Effector memory CD8-positive, alpha-beta T cell (primary cell): ENCODE measurements at regions not wholly inside any gene's neighbourhood (a gene's known extent, or its start where the extent isn't known, plus 50 kb on each side); places are given as distances from the start of the nearest gene placed in this dataset.

Experiments used
- ATAC-seq: fragments of 150-1000 bp; cut with Tn5 transposase; replicated peaks from 2 replicates; pipeline ENCODE4 v1.10.0; 2021; ENCODE audit warnings: mild to moderate bottlenecking, moderate library complexity
- DNase-seq, 3 experiments: peaks; one replicate each; pipeline ENCODE4 v3.0.0; 2021
- H3K27ac Mint-ChIP-seq, 2 donors: one replicate each; pipeline ENCODE4 v1.8.0; 2022; ENCODE audit warnings: mild to moderate bottlenecking in 2 of 2, mixed read lengths in 2 of 2, moderate library complexity in 2 of 2
- H3K27me3 Mint-ChIP-seq, 2 donors: one replicate each; pipeline ENCODE4 v1.8.0; 2022; ENCODE audit warnings: mixed read lengths in 2 of 2
- H3K36me3 Mint-ChIP-seq: one replicate; pipeline ENCODE4 v1.8.0; 2022; ENCODE audit warnings: mild to moderate bottlenecking, moderate library complexity, mixed read lengths; ENCODE audit not compliant: insufficient read depth
- H3K4me1 Mint-ChIP-seq, 2 donors: one replicate each; pipeline ENCODE4 v1.8.0; 2022; ENCODE audit warnings: low read depth in 2 of 2, mixed read lengths in 2 of 2
- H3K4me3 Mint-ChIP-seq, 2 donors: one replicate each; pipeline ENCODE4 v1.8.0; 2022; ENCODE audit warnings: mild to moderate bottlenecking in 2 of 2, mixed read lengths in 2 of 2, moderate library complexity in 2 of 2
- H3K9me3 Mint-ChIP-seq, 2 donors: one replicate each; pipeline ENCODE4 v1.8.0; 2022; ENCODE audit warnings: mixed read lengths in 2 of 2

GRCh38 chr6:2448826-2449571 lies 203.6 kb upstream of the GMDS start:
- ATAC-seq: peak; percentile 29
- DNase-seq: no peak
- Mint-ChIP-seq H3K36me3 (no peaks in the 10 kb centered on the region), H3K4me1 (peaks cover 4 to 5% of the 10 kb centered on the region in 2 donors), H3K9me3 (no peaks in the 10 kb centered on the region), H3K4me3 (peak overlapping the region; percentile 3 to 33), H3K27me3 (peaks cover 20 to 39% of the 10 kb centered on the region in 2 donors), H3K27ac (peak overlapping the region in 1 of 2 donors; percentile 82)

- H3K4me3 Mint-ChIP-seq: no peak overlapping the region
- H3K27me3 Mint-ChIP-seq: peaks cover 14 to 31% of the 10 kb centered on the region in 2 donors
- peaks cover 4 to 5% of the 10 kb centered on the region in 2 donors for H3K4me1 Mint-ChIP-seq
- H3K36me3 Mint-ChIP-seq: no peaks in the 10 kb centered on the region
- ATAC-seq: no peak
- no peaks in the 10 kb centered on the region for H3K9me3 Mint-ChIP-seq
- H3K27ac Mint-ChIP-seq: no peak overlapping the region
- no peak for DNase-seq
These were observed 202.5 kb upstream of the GMDS start for GRCh38 chr6:2447931-2448330.

GRCh38 chr6:2447318-2447920 lies 202.0 kb upstream of the GMDS start:
- Mint-ChIP-seq H3K27me3 (peaks cover 12 to 27% of the 10 kb centered on the region in 2 donors), H3K36me3 (no peaks in the 10 kb centered on the region), H3K4me1 (peaks cover 4 to 5% of the 10 kb centered on the region in 2 donors), H3K27ac (no peak overlapping the region), H3K9me3 (no peaks in the 10 kb centered on the region), H3K4me3 (no peak overlapping the region)
- no peak for ATAC-seq
- DNase-seq: no peak

GRCh38 chr6:2441601-2442475 lies 196.4 kb upstream of the GMDS start:
- H3K4me1 Mint-ChIP-seq: no peaks in the 10 kb centered on the region
- no peaks in the 10 kb centered on the region for H3K9me3 Mint-ChIP-seq
- H3K4me3 Mint-ChIP-seq: no peak overlapping the region
- no peak overlapping the region for H3K27ac Mint-ChIP-seq
- ATAC-seq (no peak), DNase-seq (no peak)
- H3K27me3 Mint-ChIP-seq: peaks cover 0 to 6% of the 10 kb centered on the region in 2 donors
- no peaks in the 10 kb centered on the region for H3K36me3 Mint-ChIP-seq

GRCh38 chr6:2440516-2440915 lies 195.1 kb upstream of the GMDS start:
- Mint-ChIP-seq H3K27me3 (peaks cover 0 to 6% of the 10 kb centered on the region in 2 donors), H3K4me3 (no peak overlapping the region), H3K36me3 (no peaks in the 10 kb centered on the region), H3K27ac (no peak overlapping the region), H3K9me3 (no peaks in the 10 kb centered on the region), H3K4me1 (no peaks in the 10 kb centered on the region)
- DNase-seq (no peak), ATAC-seq (no peak)

GRCh38 chr6:2439632-2440031 lies 194.2 kb upstream of the GMDS start:
- no peak for DNase-seq
- ATAC-seq: no peak
- no peaks in the 10 kb centered on the region for H3K9me3 Mint-ChIP-seq
- no peak overlapping the region for H3K4me3 Mint-ChIP-seq
- no peaks in the 10 kb centered on the region for H3K36me3 Mint-ChIP-seq
- no peak overlapping the region for H3K27ac Mint-ChIP-seq
- H3K27me3 Mint-ChIP-seq: peaks cover 0 to 6% of the 10 kb centered on the region in 2 donors
- no peaks in the 10 kb centered on the region for H3K4me1 Mint-ChIP-seq

- ATAC-seq: no peak
- H3K9me3 Mint-ChIP-seq: no peaks in the 10 kb centered on the region
- no peak for DNase-seq
- no peaks in the 10 kb centered on the region for H3K4me1 Mint-ChIP-seq
- no peak overlapping the region for H3K27ac Mint-ChIP-seq
- no peak overlapping the region for H3K4me3 Mint-ChIP-seq
- peaks cover 0 to 6% of the 10 kb centered on the region in 2 donors for H3K27me3 Mint-ChIP-seq
- no peaks in the 10 kb centered on the region for H3K36me3 Mint-ChIP-seq
These were observed 193.7 kb upstream of the GMDS start for GRCh38 chr6:2439082-2439481.

- Mint-ChIP-seq H3K4me1 (no peaks in the 10 kb centered on the region), H3K27me3 (peaks cover 0 to 6% of the 10 kb centered on the region in 2 donors), H3K27ac (no peak overlapping the region), H3K4me3 (no peak overlapping the region), H3K36me3 (no peaks in the 10 kb centered on the region), H3K9me3 (no peaks in the 10 kb centered on the region)
- DNase-seq: no peak
- no peak for ATAC-seq
These were observed 191.2 kb upstream of the GMDS start for GRCh38 chr6:2436410-2437154.

- Mint-ChIP-seq H3K36me3 (no peaks in the 10 kb centered on the region), H3K27ac (no peak overlapping the region), H3K9me3 (no peaks in the 10 kb centered on the region), H3K27me3 (peaks cover 0 to 6% of the 10 kb centered on the region in 2 donors), H3K4me3 (no peak overlapping the region), H3K4me1 (no peaks in the 10 kb centered on the region)
- no peak for DNase-seq
- no peak for ATAC-seq
These were observed 189.9 kb upstream of the GMDS start for GRCh38 chr6:2435323-2435722.

- Mint-ChIP-seq H3K36me3 (no peaks in the 10 kb centered on the region), H3K9me3 (no peaks in the 10 kb centered on the region), H3K27me3 (peaks cover 0 to 6% of the 10 kb centered on the region in 2 donors), H3K4me3 (no peak overlapping the region), H3K27ac (no peak overlapping the region), H3K4me1 (no peaks in the 10 kb centered on the region)
- ATAC-seq: no peak
- DNase-seq: no peak
These were observed 189.5 kb upstream of the GMDS start for GRCh38 chr6:2434912-2435311.

GRCh38 chr6:2434116-2434515 lies 188.7 kb upstream of the GMDS start:
- ATAC-seq: no peak
- Mint-ChIP-seq H3K9me3 (no peaks in the 10 kb centered on the region), H3K4me1 (no peaks in the 10 kb centered on the region), H3K4me3 (no peak overlapping the region), H3K27me3 (peaks cover 0 to 1% of the 10 kb centered on the region in 2 donors), H3K36me3 (no peaks in the 10 kb centered on the region), H3K27ac (no peak overlapping the region)
- no peak for DNase-seq

- Mint-ChIP-seq H3K4me3 (no peak overlapping the region), H3K36me3 (no peaks in the 10 kb centered on the region), H3K27ac (no peak overlapping the region), H3K27me3 (no peaks in the 10 kb centered on the region), H3K4me1 (no peaks in the 10 kb centered on the region), H3K9me3 (no peaks in the 10 kb centered on the region)
- DNase-seq (no peak), ATAC-seq (no peak)
These were observed 188.3 kb upstream of the GMDS start for GRCh38 chr6:2433711-2434110.

GRCh38 chr6:2433266-2433665 lies 187.9 kb upstream of the GMDS start:
- no peaks in the 10 kb centered on the region for H3K4me1 Mint-ChIP-seq
- H3K4me3 Mint-ChIP-seq: no peak overlapping the region
- no peak overlapping the region for H3K27ac Mint-ChIP-seq
- no peaks in the 10 kb centered on the region for H3K9me3 Mint-ChIP-seq
- H3K36me3 Mint-ChIP-seq: no peaks in the 10 kb centered on the region
- H3K27me3 Mint-ChIP-seq: no peaks in the 10 kb centered on the region
- ATAC-seq (no peak), DNase-seq (no peak)
